HepG2 (cell line): ENCODE measurements at regions not wholly inside any gene's neighbourhood (a gene's known extent, or its start where the extent isn't known, plus 50 kb on each side); places are given as distances from the start of the nearest gene placed in this dataset.

Experiments
- SETDB1 ChIP-seq: sonication (generic); formaldehyde crosslinking; IDR thresholded peaks from 2 replicates; pipeline ENCODE4 v1.5.1; 2020; ENCODE audit warnings: missing genetic modification reagents, mild to moderate bottlenecking, borderline replicate concordance
- ZNF354B ChIP-seq: sonication (generic); formaldehyde crosslinking; IDR thresholded peaks from 2 replicates; pipeline ENCODE4 v1.8.0; 2022; ENCODE audit warnings: mild to moderate bottlenecking, missing genetic modification reagents
- TF ChIP-seq, protein P1 (sequence below): sonication (generic); formaldehyde crosslinking; IDR thresholded peaks from 2 replicates; pipeline ENCODE4 v1.4.0; 2020; ENCODE audit warnings: missing genetic modification reagents
- TF ChIP-seq, protein P2 (sequence below): sonication (generic); formaldehyde crosslinking; conservative IDR thresholded peaks from 2 replicates; pipeline ENCODE4 v1.4.0; 2020; ENCODE audit warnings: mild to moderate bottlenecking, missing genetic modification reagents, moderate library complexity

DNA sequence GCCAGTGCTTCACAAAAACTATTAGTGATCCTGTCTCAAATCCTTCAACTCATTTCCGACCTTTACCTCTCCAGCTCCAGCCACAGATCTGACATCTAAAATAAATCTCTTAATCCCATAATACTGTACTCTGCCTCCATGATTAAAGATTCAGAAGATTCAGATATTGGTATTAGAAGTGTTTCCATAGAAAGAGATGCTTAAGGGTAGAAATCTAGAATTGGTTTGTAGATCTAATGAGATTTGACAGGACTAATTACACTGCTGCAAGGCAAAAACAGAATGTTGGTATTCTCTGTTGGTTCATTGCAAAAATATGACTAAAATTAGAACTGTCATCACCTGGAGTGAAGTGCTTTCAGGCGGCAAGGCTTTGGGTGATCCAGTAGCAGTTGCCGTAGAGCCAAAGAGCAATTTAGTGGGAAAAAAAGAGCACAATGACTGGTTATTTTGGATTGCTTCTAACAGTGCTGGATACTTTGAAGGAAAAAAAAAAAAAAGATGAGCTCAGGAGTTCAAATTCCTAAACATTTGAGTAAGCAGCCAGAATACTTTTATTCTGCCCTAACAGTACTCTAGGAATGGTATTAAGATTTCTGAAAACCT lies 940.1 kb upstream of the SORCS1 start (continued):
- TF ChIP-seq, protein P1, sequence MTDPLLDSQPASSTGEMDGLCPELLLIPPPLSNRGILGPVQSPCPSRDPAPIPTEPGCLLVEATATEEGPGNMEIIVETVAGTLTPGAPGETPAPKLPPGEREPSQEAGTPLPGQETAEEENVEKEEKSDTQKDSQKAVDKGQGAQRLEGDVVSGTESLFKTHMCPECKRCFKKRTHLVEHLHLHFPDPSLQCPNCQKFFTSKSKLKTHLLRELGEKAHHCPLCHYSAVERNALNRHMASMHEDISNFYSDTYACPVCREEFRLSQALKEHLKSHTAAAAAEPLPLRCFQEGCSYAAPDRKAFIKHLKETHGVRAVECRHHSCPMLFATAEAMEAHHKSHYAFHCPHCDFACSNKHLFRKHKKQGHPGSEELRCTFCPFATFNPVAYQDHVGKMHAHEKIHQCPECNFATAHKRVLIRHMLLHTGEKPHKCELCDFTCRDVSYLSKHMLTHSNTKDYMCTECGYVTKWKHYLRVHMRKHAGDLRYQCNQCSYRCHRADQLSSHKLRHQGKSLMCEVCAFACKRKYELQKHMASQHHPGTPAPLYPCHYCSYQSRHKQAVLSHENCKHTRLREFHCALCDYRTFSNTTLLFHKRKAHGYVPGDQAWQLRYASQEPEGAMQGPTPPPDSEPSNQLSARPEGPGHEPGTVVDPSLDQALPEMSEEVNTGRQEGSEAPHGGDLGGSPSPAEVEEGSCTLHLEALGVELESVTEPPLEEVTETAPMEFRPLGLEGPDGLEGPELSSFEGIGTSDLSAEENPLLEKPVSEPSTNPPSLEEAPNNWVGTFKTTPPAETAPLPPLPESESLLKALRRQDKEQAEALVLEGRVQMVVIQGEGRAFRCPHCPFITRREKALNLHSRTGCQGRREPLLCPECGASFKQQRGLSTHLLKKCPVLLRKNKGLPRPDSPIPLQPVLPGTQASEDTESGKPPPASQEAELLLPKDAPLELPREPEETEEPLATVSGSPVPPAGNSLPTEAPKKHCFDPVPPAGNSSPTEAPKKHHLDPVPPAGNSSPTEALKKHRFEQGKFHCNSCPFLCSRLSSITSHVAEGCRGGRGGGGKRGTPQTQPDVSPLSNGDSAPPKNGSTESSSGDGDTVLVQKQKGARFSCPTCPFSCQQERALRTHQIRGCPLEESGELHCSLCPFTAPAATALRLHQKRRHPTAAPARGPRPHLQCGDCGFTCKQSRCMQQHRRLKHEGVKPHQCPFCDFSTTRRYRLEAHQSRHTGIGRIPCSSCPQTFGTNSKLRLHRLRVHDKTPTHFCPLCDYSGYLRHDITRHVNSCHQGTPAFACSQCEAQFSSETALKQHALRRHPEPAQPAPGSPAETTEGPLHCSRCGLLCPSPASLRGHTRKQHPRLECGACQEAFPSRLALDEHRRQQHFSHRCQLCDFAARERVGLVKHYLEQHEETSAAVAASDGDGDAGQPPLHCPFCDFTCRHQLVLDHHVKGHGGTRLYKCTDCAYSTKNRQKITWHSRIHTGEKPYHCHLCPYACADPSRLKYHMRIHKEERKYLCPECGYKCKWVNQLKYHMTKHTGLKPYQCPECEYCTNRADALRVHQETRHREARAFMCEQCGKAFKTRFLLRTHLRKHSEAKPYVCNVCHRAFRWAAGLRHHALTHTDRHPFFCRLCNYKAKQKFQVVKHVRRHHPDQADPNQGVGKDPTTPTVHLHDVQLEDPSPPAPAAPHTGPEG (CRISPR knock-in tag): no peak
- TF ChIP-seq SETDB1 (no peak), ZNF354B (CRISPR knock-in tag) (no peak)
- TF ChIP-seq, protein P2, sequence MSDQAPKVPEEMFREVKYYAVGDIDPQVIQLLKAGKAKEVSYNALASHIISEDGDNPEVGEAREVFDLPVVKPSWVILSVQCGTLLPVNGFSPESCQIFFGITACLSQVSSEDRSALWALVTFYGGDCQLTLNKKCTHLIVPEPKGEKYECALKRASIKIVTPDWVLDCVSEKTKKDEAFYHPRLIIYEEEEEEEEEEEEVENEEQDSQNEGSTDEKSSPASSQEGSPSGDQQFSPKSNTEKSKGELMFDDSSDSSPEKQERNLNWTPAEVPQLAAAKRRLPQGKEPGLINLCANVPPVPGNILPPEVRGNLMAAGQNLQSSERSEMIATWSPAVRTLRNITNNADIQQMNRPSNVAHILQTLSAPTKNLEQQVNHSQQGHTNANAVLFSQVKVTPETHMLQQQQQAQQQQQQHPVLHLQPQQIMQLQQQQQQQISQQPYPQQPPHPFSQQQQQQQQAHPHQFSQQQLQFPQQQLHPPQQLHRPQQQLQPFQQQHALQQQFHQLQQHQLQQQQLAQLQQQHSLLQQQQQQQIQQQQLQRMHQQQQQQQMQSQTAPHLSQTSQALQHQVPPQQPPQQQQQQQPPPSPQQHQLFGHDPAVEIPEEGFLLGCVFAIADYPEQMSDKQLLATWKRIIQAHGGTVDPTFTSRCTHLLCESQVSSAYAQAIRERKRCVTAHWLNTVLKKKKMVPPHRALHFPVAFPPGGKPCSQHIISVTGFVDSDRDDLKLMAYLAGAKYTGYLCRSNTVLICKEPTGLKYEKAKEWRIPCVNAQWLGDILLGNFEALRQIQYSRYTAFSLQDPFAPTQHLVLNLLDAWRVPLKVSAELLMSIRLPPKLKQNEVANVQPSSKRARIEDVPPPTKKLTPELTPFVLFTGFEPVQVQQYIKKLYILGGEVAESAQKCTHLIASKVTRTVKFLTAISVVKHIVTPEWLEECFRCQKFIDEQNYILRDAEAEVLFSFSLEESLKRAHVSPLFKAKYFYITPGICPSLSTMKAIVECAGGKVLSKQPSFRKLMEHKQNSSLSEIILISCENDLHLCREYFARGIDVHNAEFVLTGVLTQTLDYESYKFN (CRISPR knock-in tag): no peak
